Fibroblast of lung (primary cell): ENCODE measurements at regions not wholly inside any gene's neighbourhood (a gene's known extent, or its start where the extent isn't known, plus 50 kb on each side); places are given as distances from the start of the nearest gene placed in this dataset.

Source experiments
- EZH2 ChIP-seq: IDR thresholded peaks from 2 replicates; pipeline ENCODE4 v1.5.1; 2012; ENCODE audit warnings: low read length, control low read depth, mild to moderate bottlenecking; ENCODE audit errors: missing control alignments
- TF ChIP-seq, protein P1 (sequence below), 2 donors: IDR thresholded peaks in 1 of 2; conservative IDR thresholded peaks in 1 of 2; 1 replicate in 1 of 2; 2 replicates in 1 of 2; pipeline ENCODE4 v1.5.1; 2011 to 2012; ENCODE audit warnings: low read length in 2 of 2, control low read depth in 1 of 2, inconsistent platforms in 1 of 2, low read depth in 1 of 2, mild to moderate bottlenecking in 1 of 2

DNA sequence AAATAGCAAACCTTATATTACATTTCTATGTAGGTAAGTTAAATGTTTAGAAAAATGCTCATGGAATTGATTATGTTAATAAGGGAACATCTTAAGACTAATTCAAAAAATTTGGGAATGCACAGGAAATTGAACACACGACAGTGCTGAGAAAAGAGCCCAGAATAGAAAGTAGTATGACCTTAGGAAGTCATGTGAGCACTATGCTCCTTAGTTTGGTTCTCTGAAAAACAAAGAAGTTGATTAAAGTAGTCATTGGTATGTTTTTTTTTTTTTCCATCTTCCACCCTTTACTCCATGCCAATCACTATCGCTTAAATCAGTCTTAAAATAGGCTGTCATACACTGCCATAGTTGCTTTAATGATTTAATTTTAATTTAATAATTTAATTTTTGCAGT is 242.9 kb downstream of the ANKRD7 start:
- no peak for TF ChIP-seq EZH2
- TF ChIP-seq, protein P1, sequence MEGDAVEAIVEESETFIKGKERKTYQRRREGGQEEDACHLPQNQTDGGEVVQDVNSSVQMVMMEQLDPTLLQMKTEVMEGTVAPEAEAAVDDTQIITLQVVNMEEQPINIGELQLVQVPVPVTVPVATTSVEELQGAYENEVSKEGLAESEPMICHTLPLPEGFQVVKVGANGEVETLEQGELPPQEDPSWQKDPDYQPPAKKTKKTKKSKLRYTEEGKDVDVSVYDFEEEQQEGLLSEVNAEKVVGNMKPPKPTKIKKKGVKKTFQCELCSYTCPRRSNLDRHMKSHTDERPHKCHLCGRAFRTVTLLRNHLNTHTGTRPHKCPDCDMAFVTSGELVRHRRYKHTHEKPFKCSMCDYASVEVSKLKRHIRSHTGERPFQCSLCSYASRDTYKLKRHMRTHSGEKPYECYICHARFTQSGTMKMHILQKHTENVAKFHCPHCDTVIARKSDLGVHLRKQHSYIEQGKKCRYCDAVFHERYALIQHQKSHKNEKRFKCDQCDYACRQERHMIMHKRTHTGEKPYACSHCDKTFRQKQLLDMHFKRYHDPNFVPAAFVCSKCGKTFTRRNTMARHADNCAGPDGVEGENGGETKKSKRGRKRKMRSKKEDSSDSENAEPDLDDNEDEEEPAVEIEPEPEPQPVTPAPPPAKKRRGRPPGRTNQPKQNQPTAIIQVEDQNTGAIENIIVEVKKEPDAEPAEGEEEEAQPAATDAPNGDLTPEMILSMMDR (conservative IDR thresholded peaks at IDR 0.05 in 1 of 2, IDR thresholded peaks at IDR 0.05 in 1 of 2; ENCODE audit: low read depth in 1 of 2, low read length in 2 of 2): no peak
